ENCODE measurements at regions not wholly inside any gene's neighbourhood (a gene's known extent, or its start where the extent isn't known, plus 50 kb on each side); places are given as distances from the start of the nearest gene placed in this dataset.
"Not testable (repeated sequence)": the region's sequence is repeated elsewhere in the genome, so short reads cannot be mapped to it uniquely, and the experiment has no call there.

DNA sequence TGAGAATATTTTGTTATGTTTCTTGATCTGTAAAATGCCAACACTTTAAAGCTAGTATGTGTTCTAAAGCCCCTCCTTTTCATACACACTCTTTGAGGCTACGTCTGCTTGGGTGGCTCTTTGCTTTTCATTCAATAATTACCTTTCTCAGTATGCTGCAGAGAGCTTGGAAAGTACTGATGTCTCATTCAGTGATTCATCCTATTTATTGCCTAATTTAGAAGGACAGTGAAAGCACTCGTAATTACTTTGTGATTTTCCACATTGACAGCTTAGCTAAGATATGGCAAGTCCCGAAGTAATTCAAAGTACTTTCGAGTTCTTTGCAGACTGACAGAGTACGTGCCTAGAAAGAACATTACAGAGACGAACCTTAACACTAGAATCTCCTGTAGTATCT, 57.2 kb downstream of the BMP15 start:
- DNase-seq (ENCODE audit: low spot score): no peak

DNA sequence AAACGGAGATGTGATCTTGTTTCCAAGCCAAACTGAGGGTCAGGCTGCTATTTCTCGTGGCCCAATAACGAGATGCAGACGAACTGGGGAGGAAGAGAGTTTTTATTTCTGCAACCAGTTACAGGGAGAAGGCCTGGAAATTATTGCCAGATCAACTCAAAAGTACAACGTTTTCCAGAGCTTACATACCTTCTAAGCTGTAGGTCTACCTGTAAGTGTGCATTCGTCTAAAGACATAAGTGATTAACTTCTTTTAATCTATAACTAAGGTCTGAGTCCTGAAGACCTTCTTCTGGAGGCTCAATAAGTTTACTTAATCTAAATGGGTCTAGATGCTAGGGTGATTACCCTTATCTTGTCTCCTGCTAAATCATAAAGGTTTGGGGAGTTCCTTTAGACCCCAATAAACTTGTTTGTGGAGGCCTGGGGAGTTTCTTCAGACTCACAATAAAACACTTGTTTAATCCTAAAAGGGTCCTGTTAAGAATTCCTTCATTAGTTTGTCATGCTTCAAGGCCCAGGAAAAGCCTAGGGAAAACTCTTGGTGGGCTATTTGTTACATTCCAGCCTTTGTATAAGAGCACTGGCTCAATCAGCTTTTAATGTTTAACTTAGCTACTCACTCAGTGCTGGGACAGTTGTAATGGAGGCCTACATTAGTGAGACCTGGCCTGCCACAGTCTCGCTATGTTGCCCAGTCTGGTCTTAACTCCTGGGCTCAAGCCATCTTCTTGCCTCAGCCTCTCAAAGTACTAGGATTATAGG, 58.5 kb downstream of the BMP15 start:
- not testable (repeated sequence) for DNase-seq (ENCODE audit: low spot score)

GRCh38 chrX:50971395-50971794, 60.9 kb downstream of the BMP15 start:
- DNase-seq (ENCODE audit: low spot score): peak; percentile 23

DNA sequence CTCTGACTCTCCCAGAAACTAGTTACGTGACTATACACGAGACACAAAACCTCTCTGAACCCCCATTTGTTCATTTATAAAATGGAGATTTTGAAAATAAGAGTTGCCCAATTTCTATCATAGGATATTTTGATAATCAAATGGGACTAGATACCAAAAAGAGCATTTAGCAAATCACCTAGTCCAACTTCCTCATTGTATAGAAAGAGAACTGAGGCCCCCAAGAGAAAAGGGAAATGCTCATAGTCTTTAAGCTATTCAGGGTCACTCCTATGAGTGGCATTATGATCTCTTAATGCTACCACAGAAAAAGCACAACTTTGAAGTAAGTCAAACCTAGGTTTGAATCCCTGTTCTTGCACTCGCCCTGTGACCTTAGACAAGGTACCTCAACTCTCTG, 62.7 kb downstream of the BMP15 start:
- no peak for DNase-seq (ENCODE audit: low spot score)

DNA sequence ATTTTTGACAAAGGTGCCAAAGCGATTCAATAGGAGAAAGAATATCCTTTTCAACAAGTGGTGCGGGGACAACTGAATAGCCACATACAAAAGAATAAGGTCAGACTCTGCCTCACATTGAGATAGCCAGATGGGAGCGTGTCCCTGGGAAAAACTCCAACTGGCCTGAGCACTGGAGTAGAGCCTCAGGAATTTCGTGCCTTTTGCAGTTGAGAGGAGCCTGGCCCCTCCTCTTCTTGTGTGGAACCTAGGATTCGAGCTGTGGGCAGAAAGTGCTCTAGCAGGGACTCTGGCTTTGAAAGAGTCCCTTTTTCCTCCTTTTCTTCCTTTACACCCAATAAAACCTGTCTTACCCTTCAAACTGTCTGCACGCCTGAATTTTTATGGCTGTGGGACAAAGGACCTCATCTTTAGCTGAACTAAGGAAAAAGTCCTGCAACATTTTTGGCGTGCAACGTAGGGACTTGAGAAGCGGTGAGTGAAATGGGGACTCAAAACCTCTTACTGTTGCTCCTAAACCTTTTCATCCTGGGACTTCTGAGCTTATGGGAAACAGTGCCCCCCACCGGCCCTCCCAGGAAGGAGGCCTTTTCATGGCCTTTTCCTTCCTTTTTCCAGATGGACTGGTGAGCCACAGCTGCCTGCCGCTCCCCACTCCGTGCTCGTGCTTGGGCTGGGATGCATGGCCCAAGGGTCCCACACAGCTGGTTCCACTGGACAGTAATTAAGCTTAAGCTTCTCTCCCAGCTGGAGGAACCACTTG, 68.6 kb downstream of the BMP15 start:
- no peak for DNase-seq (ENCODE audit: low spot score)

GRCh38 chrX:50980251-50980650, 69.7 kb downstream of the BMP15 start:
- no peak for DNase-seq (ENCODE audit: low spot score)

- DNase-seq (ENCODE audit: low spot score): peak; percentile 32
Observed at GRCh38 chrX:50988649-50989048, 78.1 kb downstream of the BMP15 start.

GRCh38 chrX:50996930-50997329, 86.4 kb downstream of the BMP15 start:
- no peak for DNase-seq (ENCODE audit: low spot score)

- DNase-seq (ENCODE audit: low spot score): not testable (repeated sequence)
Observed at GRCh38 chrX:51000384-51000783, 89.8 kb downstream of the BMP15 start.

DNA sequence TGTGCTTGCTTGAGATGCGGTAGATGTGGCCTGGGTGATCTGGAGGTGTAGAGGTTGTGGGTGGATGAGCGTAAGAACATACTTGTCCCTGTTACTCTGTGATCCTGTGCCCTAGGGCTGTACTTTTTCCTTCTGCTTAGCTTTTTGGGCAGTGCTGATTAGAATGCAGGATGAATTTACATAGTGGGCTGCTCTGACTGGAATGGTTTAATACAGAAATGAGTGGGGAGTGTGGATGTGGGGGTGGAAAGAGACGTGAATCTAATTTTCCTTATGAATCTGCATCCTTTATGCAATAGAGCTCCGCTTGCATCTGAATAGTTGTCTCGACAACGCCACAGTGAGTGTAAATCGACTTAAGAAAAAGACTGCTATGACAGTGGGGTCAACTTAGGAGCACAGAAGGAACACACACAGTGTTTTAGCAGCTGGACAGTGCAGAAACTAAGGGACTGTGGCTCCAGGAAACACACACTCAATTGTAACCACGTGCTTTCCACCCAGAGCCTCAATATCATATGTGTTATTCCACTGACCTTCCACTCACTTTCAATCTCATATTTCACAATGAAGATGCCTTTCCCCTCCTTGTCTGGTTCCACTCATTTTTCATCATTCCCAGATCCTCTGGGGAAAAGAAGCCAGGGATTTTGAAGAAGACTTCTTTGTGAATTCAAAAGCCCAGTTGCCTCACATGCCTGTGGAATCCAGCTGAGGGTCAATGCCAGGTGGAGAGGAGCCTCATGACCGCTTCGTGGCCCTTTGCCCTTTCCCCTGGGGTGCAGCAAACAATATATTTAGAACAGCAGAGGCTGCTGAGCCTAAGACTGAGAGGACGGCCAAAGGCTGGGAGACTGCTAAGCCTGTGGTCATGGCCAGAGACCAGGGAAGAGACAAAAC, 91.4 kb downstream of the BMP15 start:
- DNase-seq (ENCODE audit: low spot score): not testable (repeated sequence)

DNA sequence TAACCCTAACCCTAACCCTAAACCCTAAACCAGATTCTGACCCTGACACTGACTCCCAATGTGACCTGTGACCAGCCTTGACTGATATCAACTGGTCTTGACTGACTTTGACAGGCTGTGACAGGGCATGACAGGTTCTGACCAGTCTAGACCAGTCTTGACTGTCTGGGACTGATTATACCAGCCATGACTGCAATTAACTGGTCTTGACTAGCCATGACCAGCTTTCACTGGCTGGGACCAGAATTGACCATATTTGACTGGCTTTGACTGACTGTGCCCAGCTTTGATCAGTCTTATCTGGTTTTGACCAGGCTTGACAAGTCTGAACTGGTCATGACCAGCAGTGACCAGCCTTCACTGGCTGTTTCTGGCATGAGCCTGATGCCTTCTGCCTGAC, 95.5 kb downstream of the BMP15 start:
- DNase-seq (ENCODE audit: low spot score): no peak

DNA sequence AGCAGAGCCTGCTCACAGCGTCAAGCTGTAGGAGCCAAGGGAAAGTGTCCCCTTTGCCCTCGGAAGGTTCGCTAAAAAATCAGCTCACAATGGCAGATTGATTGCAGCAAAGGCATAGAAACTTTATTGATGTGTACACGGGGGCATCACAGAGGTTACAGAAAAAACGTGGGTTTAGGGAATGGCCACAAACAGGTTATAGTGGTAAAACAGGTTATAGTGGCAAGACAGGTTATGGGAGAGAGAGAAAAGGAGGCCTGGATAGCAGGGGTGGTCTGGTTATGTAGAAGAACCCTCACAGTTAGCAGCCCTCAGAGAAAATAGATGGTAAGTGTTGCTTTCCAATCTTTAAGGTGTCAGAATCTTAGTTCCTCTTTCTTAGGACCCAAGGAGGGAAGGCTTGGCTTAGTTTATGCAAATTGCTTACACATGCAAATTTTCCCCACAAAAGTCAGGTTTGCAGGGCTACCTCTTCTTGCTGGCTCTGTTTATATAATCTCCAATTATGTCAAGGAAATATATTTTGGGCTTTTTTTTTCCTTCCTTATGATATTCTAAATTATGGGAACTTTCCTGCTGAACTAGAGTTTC, 113.7 kb downstream of the BMP15 start:
- DNase-seq (ENCODE audit: low spot score): no peak

GRCh38 chrX:51026862-51027261, 116.3 kb downstream of the BMP15 start:
- DNase-seq (ENCODE audit: low spot score): no peak

GRCh38 chrX:51035746-51036145, 125.2 kb downstream of the BMP15 start:
- DNase-seq (ENCODE audit: low spot score): no peak

GRCh38 chrX:51047950-51048349, 137.4 kb downstream of the BMP15 start:
- DNase-seq (ENCODE audit: low spot score): no peak

DNA sequence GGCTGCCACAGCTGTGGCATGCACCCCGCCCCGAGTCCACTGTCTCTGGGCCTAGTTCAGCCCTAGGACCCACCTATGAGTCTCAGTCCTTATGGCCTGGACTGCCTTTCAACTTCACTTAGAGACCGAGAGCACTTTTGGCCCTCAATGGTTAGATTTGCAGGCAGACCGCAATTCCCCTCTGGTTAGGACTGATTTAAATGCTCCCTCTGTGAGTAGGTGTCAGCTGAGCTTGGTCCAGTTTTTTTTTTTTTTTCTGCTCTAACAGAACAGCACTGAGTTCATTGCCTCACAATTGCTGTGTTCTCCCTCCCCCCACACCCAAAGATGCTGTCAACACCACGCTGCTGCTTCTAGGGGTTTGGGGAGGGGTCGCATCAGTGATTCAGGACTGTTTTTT, 143.2 kb downstream of the BMP15 start:
- DNase-seq (ENCODE audit: low spot score): no peak

DNA sequence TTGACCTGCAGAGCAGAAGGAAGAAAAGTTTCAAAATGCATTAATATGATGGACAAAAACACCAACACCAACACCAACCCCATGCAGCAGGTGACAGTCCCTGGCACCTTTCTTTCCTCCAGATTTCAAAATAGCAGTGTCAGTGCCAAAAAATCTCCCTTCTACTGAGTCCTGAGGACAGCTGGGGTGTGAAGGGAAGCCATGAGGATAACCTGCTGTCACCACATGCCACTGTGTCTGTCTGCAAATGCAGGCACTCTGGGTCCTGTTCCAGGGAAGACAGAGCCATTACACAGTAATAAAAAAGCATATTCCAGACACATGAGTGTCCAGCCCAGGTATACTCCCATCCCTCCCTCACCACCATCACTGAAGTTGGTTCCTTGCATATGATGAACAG, 187.5 kb downstream of the BMP15 start:
- DNase-seq (ENCODE audit: low spot score): no peak

- DNase-seq (ENCODE audit: low spot score): not testable (repeated sequence)
Observed at GRCh38 chrX:51119058-51119926, 208.8 kb downstream of the BMP15 start.

DNA sequence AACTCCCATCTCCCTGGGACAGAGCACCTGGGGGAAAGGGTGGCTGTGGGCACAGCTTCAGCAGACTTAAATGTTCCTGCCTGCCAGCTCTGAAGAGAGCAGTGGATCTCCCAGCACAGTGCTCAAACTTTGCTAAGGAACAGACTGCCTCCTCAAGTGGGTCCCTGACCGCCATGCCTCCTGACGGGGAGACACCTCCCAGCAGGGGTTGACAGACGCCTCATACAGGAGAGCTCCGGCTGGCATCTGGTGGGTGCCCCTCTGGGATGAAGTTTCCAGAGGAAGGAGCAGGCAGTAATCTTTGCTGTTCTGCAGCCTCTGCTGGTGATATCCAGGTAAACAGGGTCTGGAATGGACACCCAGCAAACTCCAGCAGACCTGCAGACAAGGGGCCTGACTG, 206.9 kb upstream of the NUDT10 start:
- not testable (repeated sequence) for DNase-seq (ENCODE audit: low spot score)

DNA sequence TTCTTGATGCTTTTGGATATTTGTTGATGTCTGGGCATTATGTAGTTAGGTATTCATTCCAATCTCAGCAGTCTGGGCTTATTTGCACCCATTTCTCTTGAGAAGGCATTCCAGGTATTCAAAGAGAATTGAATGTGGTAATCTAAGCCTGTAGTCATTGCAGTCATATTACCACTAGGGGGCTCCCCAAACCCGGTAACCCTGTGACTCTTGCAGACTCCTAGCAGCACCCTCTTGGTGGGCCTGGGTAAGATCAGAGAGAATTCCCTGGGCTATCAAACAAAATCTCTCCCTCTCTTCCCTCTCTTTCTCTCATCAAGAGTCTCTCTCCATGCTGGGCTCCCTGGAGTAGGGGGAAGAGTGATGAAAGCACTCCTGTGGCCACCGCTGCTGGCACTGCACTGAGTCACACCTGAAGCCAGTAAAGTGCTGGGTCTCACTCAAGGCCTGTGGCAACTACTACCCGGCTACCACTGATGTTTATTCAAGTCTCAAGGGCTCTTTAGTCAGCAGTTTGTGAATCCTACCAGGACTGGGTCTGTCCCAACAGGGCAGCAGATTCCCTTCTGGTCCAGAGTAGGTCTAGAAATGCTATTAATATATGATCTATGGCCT, 187.7 kb upstream of the NUDT10 start:
- peak; percentile 17 for DNase-seq (ENCODE audit: low spot score)

- DNase-seq (ENCODE audit: low spot score): no peak
Observed at GRCh38 chrX:51148848-51149247, 183.8 kb upstream of the NUDT10 start.
